WTC11 (cell line): ENCODE measurements at regions not wholly inside any gene's neighbourhood (a gene's known extent, or its start where the extent isn't known, plus 50 kb on each side); places are given as distances from the start of the nearest gene placed in this dataset.
"Not testable (repeated sequence)": the region's sequence is repeated elsewhere in the genome, so short reads cannot be mapped to it uniquely, and the experiment has no call there.

Source experiments
- ATAC-seq: fragments of 200-7000 bp; cut with Tn5 transposase; 2 replicates; pipeline ENCODE4 v1.10.0; 2021; ENCODE audit warnings: mild to moderate bottlenecking, moderate library complexity
- CTCF ChIA-PET: fragments of 300-600 bp; sonication (Branson Sonifier 250); formaldehyde crosslinking; loops from one replicate; lab custom pipeline; 2021; ENCODE audit warnings: antibody characterized with exemption; lab: Charles Lee
- POLR2A ChIA-PET: fragments of 350-600 bp; sonication (Branson Sonifier 250); formaldehyde crosslinking; loops from one replicate; lab custom pipeline; 2021; ENCODE audit warnings: antibody characterized with exemption; lab: Charles Lee
- DNase-seq: peaks from one replicate; pipeline ENCODE4 v3.0.0; 2021; ENCODE audit warnings: low spot score
- H3K27ac Mint-ChIP-seq: 2 replicates; pipeline ENCODE4 v1.8.0; 2021; ENCODE audit warnings: mixed read lengths
- H3K27me3 Mint-ChIP-seq: 2 replicates; pipeline ENCODE4 v1.8.0; 2021; ENCODE audit warnings: low read depth, mild to moderate bottlenecking, moderate library complexity, mixed read lengths
- H3K36me3 Mint-ChIP-seq: 2 replicates; pipeline ENCODE4 v1.8.0; 2021; ENCODE audit warnings: mixed read lengths
- H3K4me1 Mint-ChIP-seq: 2 replicates; pipeline ENCODE4 v1.8.0; 2022; ENCODE audit warnings: mixed read lengths
- H3K4me3 Mint-ChIP-seq: 2 replicates; pipeline ENCODE4 v1.8.0; 2021; ENCODE audit warnings: mild to moderate bottlenecking, moderate library complexity, mixed read lengths
- H3K9me3 Mint-ChIP-seq: 2 replicates; pipeline ENCODE4 v1.8.0; 2021; ENCODE audit warnings: mixed read lengths
- ATF2 ChIP-seq: sonication (generic); formaldehyde crosslinking; IDR thresholded peaks from 2 replicates; pipeline ENCODE4 v1.8.1; 2022; ENCODE audit warnings: low read depth, missing genetic modification reagents, borderline replicate concordance
- CDX4 ChIP-seq: fragments of 250-450 bp; sonication (Bioruptor Pico); IDR thresholded peaks from 2 replicates; pipeline ENCODE4 v1.9.0; 2021; ENCODE audit warnings: moderate library complexity, mild to moderate bottlenecking, inconsistent platforms, borderline replicate concordance
- CTCF ChIP-seq: fragments of 200-600 bp; IDR thresholded peaks from 2 replicates; pipeline ENCODE4 v1.8.0; 2022; ENCODE audit warnings: antibody characterized with exemption
- E2F4 ChIP-seq: sonication (generic); formaldehyde crosslinking; IDR thresholded peaks from 2 replicates; pipeline ENCODE4 v1.8.1; 2022; ENCODE audit warnings: low read depth, mild to moderate bottlenecking, moderate library complexity, missing genetic modification reagents, borderline replicate concordance
- ELF4 ChIP-seq: sonication (generic); formaldehyde crosslinking; IDR thresholded peaks from 2 replicates; pipeline ENCODE4 v1.8.1; 2022; ENCODE audit warnings: low read depth, mild to moderate bottlenecking, moderate library complexity, missing genetic modification reagents
- FOXK1 ChIP-seq: sonication (generic); formaldehyde crosslinking; IDR thresholded peaks from 2 replicates; pipeline ENCODE4 v1.8.0; 2022; ENCODE audit warnings: mild to moderate bottlenecking, moderate library complexity, missing genetic modification reagents
- GABPB1 ChIP-seq: sonication (generic); formaldehyde crosslinking; IDR thresholded peaks from 2 replicates; pipeline ENCODE4 v1.8.1; 2023; ENCODE audit warnings: mild to moderate bottlenecking, missing genetic modification reagents
- JUN ChIP-seq: sonication (generic); formaldehyde crosslinking; IDR thresholded peaks from 2 replicates; pipeline ENCODE4 v1.8.0; 2023; ENCODE audit warnings: mild to moderate bottlenecking, missing genetic modification reagents
- MAX ChIP-seq: sonication (generic); formaldehyde crosslinking; IDR thresholded peaks from 2 replicates; pipeline ENCODE4 v1.8.0; 2022; ENCODE audit warnings: mild to moderate bottlenecking, missing genetic modification reagents
- SMAD3 ChIP-seq: sonication (generic); formaldehyde crosslinking; IDR thresholded peaks from 2 replicates; pipeline ENCODE4 v1.8.0; 2022; ENCODE audit warnings: missing genetic modification reagents, mild to moderate bottlenecking, borderline replicate concordance
- SMAD4 ChIP-seq: sonication (generic); formaldehyde crosslinking; IDR thresholded peaks from 2 replicates; pipeline ENCODE4 v1.8.0; 2022; ENCODE audit warnings: mild to moderate bottlenecking, missing genetic modification reagents
- STAT6 ChIP-seq: sonication (generic); formaldehyde crosslinking; conservative IDR thresholded peaks from 2 replicates; pipeline ENCODE4 v1.8.1; 2023; ENCODE audit warnings: mild to moderate bottlenecking, low read depth, missing genetic modification reagents, moderate library complexity
- ZNF121 ChIP-seq: sonication (generic); formaldehyde crosslinking; IDR thresholded peaks from 2 replicates; pipeline ENCODE4 v1.8.0; 2023; ENCODE audit warnings: missing genetic modification reagents
- ZNF425 ChIP-seq: fragments of 250-450 bp; sonication (Bioruptor Pico); conservative IDR thresholded peaks from 2 replicates; pipeline ENCODE4 v1.9.0; 2021; ENCODE audit warnings: mild to moderate bottlenecking
- ZNF532 ChIP-seq: fragments of 250-450 bp; sonication (Bioruptor Pico); IDR thresholded peaks from 2 replicates; pipeline ENCODE4 v1.9.0; 2021; ENCODE audit warnings: mild to moderate bottlenecking, borderline replicate concordance

GRCh38 chr11:93065074-93065674, 95.7 kb downstream of the MTNR1B start:
- CTCF ChIA-PET, result interaction anchor here (0.8 to 1.9 kb wide), 13 partner anchors 9 to 123 kb away, joined by 3 to 24 read pairs (median 4); partner anchors contain the start of gene MTNR1B
- peaks cover 33% of the 10 kb centered on the region for H3K4me1 Mint-ChIP-seq
- H3K27ac Mint-ChIP-seq, H3K4me3 Mint-ChIP-seq, POLR2A ChIA-PET, H3K36me3 Mint-ChIP-seq, H3K27me3 Mint-ChIP-seq, H3K9me3 Mint-ChIP-seq: not testable (repeated sequence)
- peak; percentile 62 for DNase-seq
- TF ChIP-seq SMAD3 (CRISPR knock-in tag), result peak; percentile 29; the same call in 1 of the 2 replicates
- TF ChIP-seq MAX, result peak; percentile 78
- TF ChIP-seq GABPB1 (CRISPR knock-in tag), result peak; percentile 98
- peak; percentile 54 for TF ChIP-seq CTCF
- ATAC-seq, result peak; percentile 48; the same call in 1 of the 2 replicates

- H3K4me3 Mint-ChIP-seq, result no peak overlapping the region
- H3K27me3 Mint-ChIP-seq, result no peaks in the 10 kb centered on the region; the same call in 1 of the 2 replicates
- no peak for ATAC-seq
- no peaks in the 10 kb centered on the region for H3K36me3 Mint-ChIP-seq
- peaks cover 53% of the 10 kb centered on the region for H3K4me1 Mint-ChIP-seq
- H3K27ac Mint-ChIP-seq, result no peak overlapping the region
- ChIA-PET POLR2A (no interaction called here), CTCF (no interaction called here)
- no peak for DNase-seq
- peaks cover 14% of the 10 kb centered on the region for H3K9me3 Mint-ChIP-seq
- TF ChIP-seq JUN (no peak), SMAD4 (no peak), ZNF425 (no peak), STAT6 (CRISPR knock-in tag) (no peak), CTCF (no peak), ELF4 (CRISPR knock-in tag) (no peak), ZNF121 (CRISPR knock-in tag) (no peak), E2F4 (CRISPR knock-in tag) (no peak), CDX4 (CRISPR knock-in tag) (no peak), FOXK1 (CRISPR knock-in tag) (no peak), ZNF532 (CRISPR knock-in tag) (no peak), ATF2 (CRISPR knock-in tag) (no peak)
Measured at GRCh38 chr11:93067881-93068390, 98.5 kb downstream of the MTNR1B start.
